ENCODE measurements at regions not wholly inside any gene's neighbourhood (a gene's known extent, or its start where the extent isn't known, plus 50 kb on each side); places are given as distances from the start of the nearest gene placed in this dataset.

- POLR2A ChIA-PET: no interaction called here
- no peak for DNase-seq
These were observed 443.9 kb downstream of the ZNF608 start for GRCh38 chr5:124302533-124302932.

GRCh38 chr5:124301850-124302249, 444.6 kb downstream of the ZNF608 start:
- Histone ChIP-seq H3K79me2 (ENCODE audit: insufficient read depth) (no peaks in the 10 kb centered on the region), H3K36me3 (replicated peaks in 1 of 2; ENCODE audit: control insufficient read depth in 1 of 2, insufficient read depth in 2 of 2, low read length in 1 of 2) (no peaks in the 10 kb centered on the region), H3K27ac (ENCODE audit: low read depth in 2 of 2, low read length in 1 of 2) (no peak overlapping the region), H3K4me3 (ENCODE audit: low read depth in 2 of 2, low read length in 1 of 2) (no peak overlapping the region), H3K9ac (no peak overlapping the region), H3K9me3 (no peaks in the 10 kb centered on the region), H3F3A (replicated peaks; ENCODE audit: insufficient read depth) (no peaks in the 10 kb centered on the region), H2AFZ (ENCODE audit: low read depth) (no peak overlapping the region), H3K9me2 (no peaks in the 10 kb centered on the region), H3K4me2 (no peak overlapping the region), H4K20me1 (ENCODE audit: insufficient read depth) (no peaks in the 10 kb centered on the region), H3K27me3 (ENCODE audit: insufficient read depth) (no peaks in the 10 kb centered on the region), H3K4me1 (ENCODE audit: control insufficient read depth in 1 of 2, insufficient read depth in 2 of 2, low read depth in 1 of 2, low read length in 1 of 2) (no peaks in the 10 kb centered on the region)
- 80% methylated on average over 2 of the region's 2 CpGs for WGBS (ENCODE audit: low lambda C conversion rate)
- TF ChIP-seq RXRA (IDR thresholded peaks at IDR 0.05; ENCODE audit: borderline replicate concordance, low read depth) (no peak), MAX (IDR thresholded peaks at IDR 0.05; ENCODE audit: low read depth) (no peak), TEAD4 (IDR thresholded peaks at IDR 0.05; ENCODE audit: borderline replicate concordance, insufficient read depth) (no peak), MXI1 (IDR thresholded peaks at IDR 0.05; ENCODE audit: low read depth, low read length) (no peak), SMC3 (IDR thresholded peaks at IDR 0.05; ENCODE audit: low read depth, low read length) (no peak), FOXJ3 (CRISPR knock-in tag; IDR thresholded peaks at IDR 0.05) (no peak), USF1 (IDR thresholded peaks at IDR 0.05; ENCODE audit: borderline replicate concordance, low read depth) (no peak), RAD21 (IDR thresholded peaks at IDR 0.05; ENCODE audit: low read length) (no peak), RFX5 (IDR thresholded peaks at IDR 0.05; ENCODE audit: low read length) (no peak)
- ChIA-PET CTCF (interaction anchor here (1.6 kb wide), 1 partner anchor 13 kb away, joined by 5 read pairs; no protein-coding TSS in a partner anchor), POLR2A (no interaction called here)
- DNase-seq: no peak

More at GRCh38 chr5:124302533-124302932, 443.9 kb downstream of the ZNF608 start:
- H3K9me3 ChIP-seq: no peaks in the 10 kb centered on the region
- no peaks in the 10 kb centered on the region for H3K9me2 ChIP-seq
- no peaks in the 10 kb centered on the region for H3K27me3 ChIP-seq (ENCODE audit: insufficient read depth)
- CTCF ChIA-PET: no interaction called here
- H2AFZ ChIP-seq (ENCODE audit: low read depth): no peak overlapping the region
- TF ChIP-seq TEAD4 (IDR thresholded peaks at IDR 0.05; ENCODE audit: borderline replicate concordance, insufficient read depth) (no peak), RCOR1 (IDR thresholded peaks at IDR 0.05; ENCODE audit: low read length) (no peak), JUND (IDR thresholded peaks at IDR 0.05) (no peak), FOSL2 (IDR thresholded peaks at IDR 0.05; ENCODE audit: borderline replicate concordance, low read depth) (no peak), CTCF (IDR thresholded peaks at IDR 0.05) (no peak), USF2 (IDR thresholded peaks at IDR 0.05; ENCODE audit: borderline replicate concordance, low read depth, low read length) (no peak)
- 58% methylated on average over 2 of the region's 2 CpGs for WGBS (ENCODE audit: low lambda C conversion rate)
- H3F3A ChIP-seq (replicated peaks; ENCODE audit: insufficient read depth): no peaks in the 10 kb centered on the region
- no peaks in the 10 kb centered on the region for H3K36me3 ChIP-seq (replicated peaks in 1 of 2; ENCODE audit: control insufficient read depth in 1 of 2, insufficient read depth in 2 of 2, low read length in 1 of 2)
- no peaks in the 10 kb centered on the region for H3K4me1 ChIP-seq (ENCODE audit: control insufficient read depth in 1 of 2, insufficient read depth in 2 of 2, low read depth in 1 of 2, low read length in 1 of 2)
- no peak overlapping the region for H3K9ac ChIP-seq
- H3K79me2 ChIP-seq (ENCODE audit: insufficient read depth): no peaks in the 10 kb centered on the region
- H3K4me3 ChIP-seq (ENCODE audit: low read depth in 2 of 2, low read length in 1 of 2): no peak overlapping the region
- H4K20me1 ChIP-seq (ENCODE audit: insufficient read depth): no peaks in the 10 kb centered on the region
- no peak overlapping the region for H3K27ac ChIP-seq (ENCODE audit: low read depth in 2 of 2, low read length in 1 of 2)
- no peak overlapping the region for H3K4me2 ChIP-seq

All from SK-N-SH (cell line).